GM12878 (cell line): ENCODE measurements at regions not wholly inside any gene's neighbourhood (a gene's known extent, or its start where the extent isn't known, plus 50 kb on each side); places are given as distances from the start of the nearest gene placed in this dataset.

ENCODE experiments used
- ATAC-seq: fragments of 200-7000 bp; cut with Tn5 transposase; 3 replicates; pipeline ENCODE4 v1.9.1; 2020; ENCODE audit warnings: mild to moderate bottlenecking, moderate library complexity
- BruUV-seq: library from RNA; stranded (reverse); fragments of 400-500 nt; replicated peaks from 2 replicates; lab custom pipeline; 2021; lab: Mats Ljungman, UMichigan
- CTCF ChIA-PET: fragments of 300-600 bp; sonication (Branson Sonifier 250); formaldehyde crosslinking; extraction: SDS; loops from one replicate; lab custom pipeline; 2021; ENCODE audit warnings: inconsistent platforms; lab: Yijun Ruan, JAX
- POLR2A ChIA-PET: fragments of 350-600 bp; formaldehyde crosslinking; extraction: SDS; loops from one replicate; lab custom pipeline; 2021; ENCODE audit warnings: inconsistent platforms; lab: Charles Lee
- RAD21 ChIA-PET: fragments of 300-600 bp; sonication (Branson Sonifier 250); formaldehyde crosslinking; loops from one replicate; lab custom pipeline; 2023; ENCODE audit warnings: antibody characterized with exemption; ENCODE audit not compliant: unreplicated experiment; lab: Charles Lee
- SMC1A ChIA-PET: fragments of 300-600 bp; sonication (Branson Sonifier 250); formaldehyde crosslinking; loops from one replicate; lab custom pipeline; 2023; ENCODE audit not compliant: unreplicated experiment, uncharacterized antibody; lab: Charles Lee
- DNase-seq: peaks from one replicate; pipeline ENCODE4 v3.0.0-alpha.2; 2011; ENCODE audit warnings: low read depth, low spot score
- FAIRE-seq: peaks from 3 replicates; lab custom pipeline; 2011; peaks lifted over from hg19 to GRCh38; lab: Jason Lieb, UNC
- H2AFZ ChIP-seq: 2 replicates; pipeline ENCODE4 v1.6.0; 2011; ENCODE audit warnings: low read depth, low read length, control low read depth; ENCODE audit not compliant: control insufficient read depth
- H3K27ac ChIP-seq: 2 replicates; pipeline ENCODE4 v1.5.1; 2011; ENCODE audit warnings: control low read depth; ENCODE audit not compliant: control insufficient read depth, insufficient read depth
- H3K27me3 ChIP-seq, 2 experiments: replicated peaks in 1 of 2; 2 replicates each; pipeline versions ENCODE4 v1.6.0 to v1.6.1; 2011; ENCODE audit warnings: low read length in 1 of 2; ENCODE audit not compliant: control insufficient read depth in 2 of 2, insufficient read depth in 2 of 2
- H3K36me3 ChIP-seq, 2 experiments: 2 replicates each; pipeline ENCODE4 v1.5.1; 2011; ENCODE audit warnings: low read length in 1 of 2; ENCODE audit not compliant: control insufficient read depth in 2 of 2, insufficient read depth in 2 of 2
- H3K4me1 ChIP-seq: 2 replicates; pipeline ENCODE4 v1.6.1; 2011; ENCODE audit warnings: mild to moderate bottlenecking, low read length, moderate library complexity, mixed read lengths; ENCODE audit not compliant: control insufficient read depth, insufficient read depth
- H3K4me2 ChIP-seq: 2 replicates; pipeline ENCODE4 v1.6.0; 2011; ENCODE audit warnings: control low read depth; ENCODE audit not compliant: control insufficient read depth, insufficient read depth
- H3K4me3 ChIP-seq: fragments of 200-600 bp; sonication (generic); 2 replicates; pipeline ENCODE4 v1.5.1; 2016
- H3K79me2 ChIP-seq: 2 replicates; pipeline ENCODE4 v1.6.0; 2011; ENCODE audit warnings: low read length; ENCODE audit not compliant: control insufficient read depth, insufficient read depth
- H3K9ac ChIP-seq: 2 replicates; pipeline ENCODE4 v1.8.0; 2011; ENCODE audit warnings: low read length, control low read depth, mixed read lengths; ENCODE audit not compliant: control insufficient read depth, insufficient read depth
- H3K9me3 ChIP-seq: replicated peaks from 3 replicates; pipeline ENCODE4 v1.5.1; 2011; ENCODE audit warnings: mild to moderate bottlenecking, low read length; ENCODE audit not compliant: control insufficient read depth, insufficient read depth
- H4K20me1 ChIP-seq: 2 replicates; pipeline ENCODE4 v1.6.0; 2011; ENCODE audit not compliant: control insufficient read depth, insufficient read depth
- BMI1 ChIP-seq: fragments of 450-650 bp; IDR thresholded peaks from 2 replicates; pipeline ENCODE4 v1.6.1; 2016; ENCODE audit warnings: mild to moderate bottlenecking, moderate library complexity, borderline replicate concordance
- CEBPB ChIP-seq, 2 experiments: fragments of 150-350 bp in 1 of 2; IDR thresholded peaks; 2 replicates each; pipeline ENCODE4 v1.6.1; 2012 to 2014; ENCODE audit warnings: low read depth in 2 of 2, low read length in 2 of 2, borderline replicate concordance in 1 of 2, inconsistent platforms in 1 of 2
- CHD4 ChIP-seq: fragments of 200-600 bp; sonication (generic); IDR thresholded peaks from 2 replicates; pipeline ENCODE4 v1.6.1; 2016; ENCODE audit warnings: mild to moderate bottlenecking
- CTCF ChIP-seq, 3 experiments: IDR thresholded peaks in 2 of 3; conservative IDR thresholded peaks in 1 of 3; 2 replicates each; pipeline ENCODE4 v1.5.1; 2011; ENCODE audit warnings: low read depth in 3 of 3, low read length in 3 of 3, mild to moderate bottlenecking in 3 of 3, control low read depth in 2 of 3, moderate library complexity in 2 of 3, inconsistent platforms in 1 of 3, mixed read lengths in 1 of 3; ENCODE audit not compliant: control insufficient read depth in 2 of 3, insufficient read depth in 1 of 3; ENCODE audit errors: extremely low read depth in 1 of 3
- CUX1 ChIP-seq: IDR thresholded peaks from 2 replicates; pipeline ENCODE4 v1.6.1; 2012; ENCODE audit warnings: improper control_type of control experiment, low read depth, low read length; ENCODE audit not compliant: insufficient replicate concordance
- E2F8 ChIP-seq: fragments of 450-650 bp; IDR thresholded peaks from 2 replicates; pipeline ENCODE4 v1.6.1; 2018; ENCODE audit warnings: mild to moderate bottlenecking, low read depth, moderate library complexity; ENCODE audit not compliant: partially characterized antibody
- ETV6 ChIP-seq, 2 experiments: fragments of 450-650 bp in 1 of 2; IDR thresholded peaks in 1 of 2; conservative IDR thresholded peaks in 1 of 2; 2 replicates each; pipeline ENCODE4 v1.6.1; 2014; ENCODE audit warnings: antibody characterized with exemption in 1 of 2, borderline replicate concordance in 1 of 2, low read depth in 1 of 2, mild to moderate bottlenecking in 1 of 2, moderate library complexity in 1 of 2
- JUND ChIP-seq: IDR thresholded peaks from 2 replicates; pipeline ENCODE4 v1.6.1; 2012; ENCODE audit warnings: low read depth, mild to moderate bottlenecking, low read length, improper control_type of control experiment, moderate library complexity
- MLLT1 ChIP-seq: fragments of 450-650 bp; IDR thresholded peaks from 2 replicates; pipeline ENCODE4 v1.6.1; 2016; ENCODE audit warnings: mild to moderate bottlenecking
- PAX5 ChIP-seq: IDR thresholded peaks from 2 replicates; pipeline ENCODE4 v1.6.1; 2011; ENCODE audit warnings: low read depth, low read length, borderline replicate concordance
- POLR2A ChIP-seq: IDR thresholded peaks from 2 replicates; pipeline ENCODE4 v1.6.1; 2011; ENCODE audit warnings: low read depth, mild to moderate bottlenecking, low read length
- SREBF1 ChIP-seq: IDR thresholded peaks from 2 replicates; pipeline ENCODE4 v1.6.1; 2012; ENCODE audit warnings: mild to moderate bottlenecking, low read length
- ZNF622 ChIP-seq: fragments of 450-650 bp; IDR thresholded peaks from 2 replicates; pipeline ENCODE4 v1.6.1; 2017; ENCODE audit warnings: mild to moderate bottlenecking, inconsistent platforms
- ZZZ3 ChIP-seq: IDR thresholded peaks from 2 replicates; pipeline ENCODE4 v1.6.1; 2011; ENCODE audit warnings: low read depth; ENCODE audit not compliant: control insufficient read depth, insufficient read length
- WGBS: methylation state at CpG from one replicate; pipeline ENCODE4 v1.1.6; 2016; ENCODE audit warnings: low lambda C conversion rate; ENCODE audit not compliant: insufficient replicate concordance, insufficient coverage; ENCODE audit errors: missing lambda C conversion rate; 5-methylcytosine and 5-hydroxymethylcytosine counted together
- in situ Hi-C: fragments of 300-500 bp; cut with MboI; formaldehyde crosslinking; loops from 9 replicates; pipeline ENCODE4 v1.14.3; 2018; ENCODE audit warnings: mixed read lengths
- intact Hi-C: fragments of 100-400 bp; cut with micrococcal nuclease; formaldehyde crosslinking; loops from one replicate; pipeline ENCODE4 v1.14.2; 2022; ENCODE audit not compliant: unreplicated experiment

GRCh38 chr6:37078814-37079213 lies 73.4 kb downstream of the FGD2 start:
- H3K36me3 ChIP-seq, result no peaks in the 10 kb centered on the region
- ChIA-PET RAD21 (no interaction called here), POLR2A (no interaction called here), CTCF (no interaction called here), SMC1A (no interaction called here)
- H3K79me2 ChIP-seq, result no peaks in the 10 kb centered on the region
- H3K4me1 ChIP-seq, result no peaks in the 10 kb centered on the region
- BruUV-seq, result no TSS peak
- H3K27me3 ChIP-seq, result no peaks in the 10 kb centered on the region; a peak in 2 of 4 replicates
- intact Hi-C loops, result no loop called here
- H3K4me3 ChIP-seq, result no peak overlapping the region
- DNase-seq (no peak), ATAC-seq (no peak), FAIRE-seq (no peak)
- no peaks in the 10 kb centered on the region for H4K20me1 ChIP-seq
- no peak overlapping the region for H3K9ac ChIP-seq
- H3K27ac ChIP-seq, result no peak overlapping the region
- 45% methylated on average over 2 of the region's 2 CpGs for WGBS
- H2AFZ ChIP-seq, result no peak overlapping the region
- in situ Hi-C loops, result no loop called here
- H3K4me2 ChIP-seq, result no peak overlapping the region
- H3K9me3 ChIP-seq, result no peaks in the 10 kb centered on the region; the same call in 2 of the 3 replicates
- TF ChIP-seq ZZZ3 (no peak), POLR2A (no peak), CEBPB (IDR thresholded peaks at IDR 0.05; ENCODE audit: borderline replicate concordance in 1 of 2, low read depth in 2 of 2, low read length in 2 of 2) (no peak), CHD4 (no peak), ETV6 (conservative IDR thresholded peaks at IDR 0.05 in 1 of 2, IDR thresholded peaks at IDR 0.05 in 1 of 2; ENCODE audit: borderline replicate concordance in 1 of 2, low read depth in 1 of 2) (no peak), ZNF622 (no peak), PAX5 (no peak), JUND (no peak), MLLT1 (no peak), E2F8 (no peak), BMI1 (no peak), CTCF (IDR thresholded peaks at IDR 0.05 in 2 of 3, conservative IDR thresholded peaks at IDR 0.05 in 1 of 3; ENCODE audit: control insufficient read depth in 2 of 3, extremely low read depth in 1 of 3, insufficient read depth in 1 of 3, low read depth in 3 of 3, low read length in 3 of 3) (no peak), SREBF1 (no peak), CUX1 (no peak)
